HG02623 (cell line): ENCODE measurements at regions not wholly inside any gene's neighbourhood (a gene's known extent, or its start where the extent isn't known, plus 50 kb on each side); places are given as distances from the start of the nearest gene placed in this dataset.

Experiments used
- ATAC-seq: cut with Tn5 transposase; IDR thresholded peaks from one replicate; pipeline ENCODE4 v1.9.1; 2021; ENCODE audit warnings: moderate library complexity; ENCODE audit not compliant: unreplicated experiment

GRCh38 chr16:61596655-61597054 lies 439.6 kb downstream of the CDH8 start:
- ATAC-seq: no peak

GRCh38 chr16:61595605-61596004 lies 440.6 kb downstream of the CDH8 start:
- no peak for ATAC-seq

DNA sequence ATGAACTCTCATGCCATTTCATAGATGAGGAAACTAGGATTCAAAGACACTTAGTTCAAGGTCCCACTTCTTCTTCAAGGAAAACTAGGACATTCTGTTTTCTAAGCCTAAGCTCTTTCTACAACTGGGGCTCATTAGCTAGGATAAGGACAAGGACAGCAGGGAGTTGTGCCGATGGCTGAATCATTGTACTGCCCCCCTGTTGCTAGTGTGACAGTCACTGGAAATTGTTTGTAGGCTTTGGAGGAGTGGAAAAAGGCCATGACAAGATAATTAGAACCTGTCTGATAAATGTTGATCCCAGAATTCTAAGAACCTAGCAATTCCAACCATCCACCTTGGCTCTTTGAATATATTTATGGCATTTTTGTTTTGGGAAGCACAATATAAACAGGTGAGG lies 445.7 kb downstream of the CDH8 start:
- no peak for ATAC-seq

GRCh38 chr16:61587526-61587925 lies 448.7 kb downstream of the CDH8 start:
- no peak for ATAC-seq

DNA sequence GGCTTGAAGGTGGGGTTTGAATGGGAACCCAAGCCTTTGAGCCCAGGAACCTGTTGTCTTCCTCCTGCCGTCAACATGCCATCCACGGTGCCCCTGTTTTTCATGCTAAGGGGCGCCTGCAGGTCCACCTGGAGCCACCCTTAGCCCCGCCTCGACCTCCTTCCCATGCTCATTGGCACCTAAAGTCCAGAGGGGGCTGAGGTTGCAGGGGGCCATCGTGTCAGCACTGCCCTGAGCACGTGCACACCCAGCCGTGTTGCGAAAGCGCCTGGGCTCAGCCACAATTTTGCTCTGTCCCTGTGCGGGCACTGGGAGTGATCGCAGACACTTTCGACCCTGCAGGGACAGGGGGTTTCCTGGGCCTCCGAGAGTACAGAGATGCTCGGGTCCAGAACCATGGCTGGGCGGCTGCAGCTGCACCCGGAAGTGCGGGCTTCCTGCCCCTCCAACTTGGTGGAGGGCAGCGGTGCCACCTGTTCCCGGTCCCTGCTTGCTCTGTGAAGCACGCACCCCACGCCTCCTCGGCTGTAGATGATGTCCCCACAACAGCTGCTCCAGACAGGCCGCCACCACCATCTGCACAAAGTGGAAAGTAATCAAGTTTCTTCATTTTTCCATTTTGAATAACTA lies 454.7 kb downstream of the CDH8 start:
- no peak for ATAC-seq

DNA sequence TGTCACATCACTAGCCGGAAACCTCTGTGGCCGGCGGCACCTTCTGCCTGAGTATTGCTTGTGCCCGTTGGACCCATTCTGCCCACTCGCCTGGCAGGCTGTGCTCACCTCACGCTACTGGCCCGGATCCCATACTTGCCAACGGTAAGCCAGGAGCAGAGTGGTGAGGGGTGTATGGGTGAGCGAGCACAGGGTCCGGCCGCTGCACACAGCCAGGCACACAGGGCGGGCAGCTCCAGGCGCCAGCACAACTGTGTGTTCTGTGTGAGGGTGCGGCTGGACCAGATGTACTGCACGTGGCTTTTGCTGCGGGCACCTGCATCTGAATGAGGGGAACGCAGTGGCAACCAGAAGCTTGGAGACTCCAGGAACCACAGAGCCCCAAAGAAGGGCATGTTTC lies 455.7 kb downstream of the CDH8 start:
- ATAC-seq: no peak

DNA sequence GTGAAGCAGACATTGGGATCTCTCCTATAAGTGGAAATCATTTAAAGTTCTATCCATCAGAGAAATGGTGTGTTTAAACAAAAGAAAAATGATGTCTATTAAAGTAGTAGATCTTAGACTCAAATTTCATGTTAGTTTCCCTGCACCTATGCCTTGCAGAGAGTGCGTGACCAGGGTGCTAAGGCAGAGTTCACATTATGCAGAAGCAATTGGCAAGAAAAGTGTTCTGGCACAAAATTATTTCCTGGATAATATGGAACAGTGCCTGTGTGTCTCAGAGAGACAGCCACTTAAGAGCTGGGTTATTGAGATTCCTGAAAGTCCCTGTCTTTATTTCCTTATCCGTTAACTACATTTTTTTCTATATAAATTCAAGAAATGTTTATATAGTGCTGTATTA lies 457.0 kb downstream of the CDH8 start:
- no peak for ATAC-seq

DNA sequence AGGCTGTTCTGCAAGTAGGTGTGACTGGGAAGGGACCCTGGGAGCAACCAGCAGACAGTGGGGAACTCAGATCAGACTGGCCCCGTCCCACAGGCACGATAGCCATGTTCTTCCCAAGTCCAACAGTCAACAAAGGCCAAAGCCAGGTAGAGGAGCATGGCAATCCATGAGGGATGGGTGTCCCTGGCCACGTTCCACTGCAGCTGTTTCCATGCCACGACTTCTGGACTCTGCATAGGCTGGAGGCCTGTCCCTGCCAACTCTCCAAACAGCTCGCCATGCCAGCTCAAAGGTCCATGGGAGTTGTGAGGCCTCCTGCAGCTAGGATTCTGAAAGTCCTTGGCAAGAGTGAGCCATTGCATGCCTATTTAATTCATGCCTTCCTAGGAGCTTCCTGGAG lies 459.8 kb downstream of the CDH8 start:
- ATAC-seq: no peak

- no peak for ATAC-seq
Observed at GRCh38 chr16:61575617-61576016, 460.6 kb downstream of the CDH8 start.

GRCh38 chr16:61569028-61569427 lies 467.2 kb downstream of the CDH8 start:
- no peak for ATAC-seq

GRCh38 chr16:61564716-61565115 lies 471.5 kb downstream of the CDH8 start:
- ATAC-seq: no peak

- no peak for ATAC-seq
Observed at GRCh38 chr16:61555718-61556441, 480.4 kb downstream of the CDH8 start.

DNA sequence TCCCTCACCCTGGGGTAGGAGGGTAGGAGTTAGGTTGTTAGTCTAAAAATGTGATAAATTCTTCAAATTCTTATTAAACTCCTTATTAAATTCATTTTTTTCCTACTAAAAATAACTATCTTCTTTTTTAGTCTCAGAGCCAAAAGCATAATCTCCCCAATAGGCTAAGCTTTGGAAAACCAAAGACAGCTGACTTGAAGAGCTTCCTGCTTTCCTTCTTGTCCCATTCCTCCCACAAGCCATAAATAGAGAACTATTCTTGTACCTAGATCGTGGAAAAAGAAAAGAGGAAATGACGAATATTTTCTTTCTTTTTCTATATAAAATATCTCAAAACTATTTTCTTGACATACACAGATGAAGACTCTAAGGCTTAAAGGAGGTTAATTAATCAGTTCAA lies 486.9 kb downstream of the CDH8 start:
- ATAC-seq: no peak

GRCh38 chr16:61547626-61548025 lies 488.6 kb downstream of the CDH8 start:
- ATAC-seq: no peak

DNA sequence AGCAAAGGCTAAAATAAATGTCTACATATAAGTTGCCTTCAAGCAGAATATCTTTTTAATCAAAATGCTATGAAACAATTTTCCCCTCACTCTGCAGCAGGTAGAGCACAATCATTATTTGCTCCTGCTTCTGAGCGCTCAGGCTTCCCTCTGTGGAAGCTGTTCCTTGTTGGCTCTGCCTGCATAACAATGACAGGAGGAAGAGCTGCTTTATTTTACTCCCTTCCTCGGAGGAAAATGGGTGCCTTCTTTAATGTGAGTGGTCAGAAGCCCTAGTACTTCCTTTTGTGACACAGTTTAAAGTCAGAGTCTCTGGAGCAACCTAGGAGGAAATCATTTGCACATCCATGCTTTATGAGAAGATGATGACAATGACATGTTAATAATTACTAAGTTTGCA lies 492.1 kb downstream of the CDH8 start:
- ATAC-seq: no peak

- no peak for ATAC-seq
Observed at GRCh38 chr16:61540216-61540615, 496.0 kb downstream of the CDH8 start.

- ATAC-seq: no peak
Observed at GRCh38 chr16:61530697-61531096, 505.5 kb downstream of the CDH8 start.

GRCh38 chr16:61500851-61501250 lies 535.4 kb downstream of the CDH8 start:
- no peak for ATAC-seq

GRCh38 chr16:61480250-61480649 lies 556.0 kb downstream of the CDH8 start:
- no peak for ATAC-seq

DNA sequence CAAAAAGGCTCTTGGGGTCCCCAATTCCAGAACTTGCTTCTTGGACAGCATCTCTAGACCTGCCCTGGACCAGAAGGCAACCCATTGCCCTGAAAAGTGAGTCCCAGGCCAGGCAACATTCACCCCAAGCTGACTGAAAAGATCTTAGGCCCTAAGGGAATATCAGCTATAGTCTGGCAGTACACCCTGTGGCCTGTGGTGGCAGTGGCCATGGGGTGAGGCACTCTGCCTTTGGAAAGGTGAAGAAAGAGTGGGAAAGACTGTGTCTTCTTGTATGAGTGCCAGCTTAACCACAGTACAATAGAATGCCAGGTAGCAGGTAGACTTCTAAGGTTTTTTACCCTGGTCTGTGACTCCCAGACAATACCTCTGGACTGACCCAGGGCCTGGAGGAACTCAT lies 564.5 kb downstream of the CDH8 start:
- ATAC-seq: no peak

- ATAC-seq: no peak
Observed at GRCh38 chr16:61471023-61471422, 565.2 kb downstream of the CDH8 start.

DNA sequence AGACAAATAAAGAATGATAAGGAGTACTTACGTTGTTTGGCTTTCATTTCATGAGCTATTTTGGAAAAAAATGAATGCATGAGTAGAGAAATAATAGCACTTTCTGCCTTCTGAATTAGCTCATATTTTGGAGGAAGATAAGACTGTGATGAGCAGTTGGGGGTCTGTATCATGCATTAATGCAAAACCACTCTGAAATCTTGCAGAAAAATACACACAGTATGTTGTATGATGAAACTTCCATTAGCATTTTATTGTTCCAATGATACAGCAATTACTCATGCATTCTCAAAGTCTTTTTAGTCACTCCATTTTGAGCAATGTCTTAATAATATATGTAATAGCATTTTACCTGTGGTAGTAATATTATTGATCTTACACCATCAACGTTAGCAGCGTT lies 571.0 kb downstream of the CDH8 start:
- ATAC-seq: no peak

DNA sequence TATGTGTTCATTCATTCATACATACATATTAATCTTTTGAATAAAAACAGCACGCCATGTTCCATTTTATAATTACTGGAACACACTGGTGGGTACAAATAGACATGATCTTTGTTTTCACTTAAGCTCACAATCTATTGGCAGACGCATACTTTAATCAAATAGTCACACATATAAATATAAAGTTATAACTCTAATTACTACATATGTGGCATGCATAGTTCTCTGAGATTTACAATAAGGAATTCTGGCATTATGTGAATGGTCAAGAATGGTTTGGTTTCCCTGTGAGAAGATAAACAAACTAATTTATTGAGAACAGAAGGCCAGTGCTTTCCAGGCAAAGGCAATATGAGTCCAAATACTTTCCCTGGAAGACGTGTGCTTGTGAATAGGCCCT lies 576.2 kb downstream of the CDH8 start:
- ATAC-seq: no peak
